Duodenal mucosa (tissue), 2 donors: ENCODE measurements at regions not wholly inside any gene's neighbourhood (a gene's known extent, or its start where the extent isn't known, plus 50 kb on each side); places are given as distances from the start of the nearest gene placed in this dataset.
"Not testable (repeated sequence)": the region's sequence is repeated elsewhere in the genome, so short reads cannot be mapped to it uniquely, and the experiment has no call there.

Source experiments
- H3K27ac ChIP-seq: one replicate; pipeline ENCODE4 v1.7.0; 2013; ENCODE audit warnings: low read depth, low read length
- H3K27me3 ChIP-seq, 2 donors: one replicate each; pipeline ENCODE4 v1.7.0; 2013; ENCODE audit warnings: low read length in 2 of 2, control low read depth in 1 of 2; ENCODE audit not compliant: insufficient read depth in 2 of 2, control insufficient read depth in 1 of 2
- H3K36me3 ChIP-seq, 2 donors: one replicate each; pipeline ENCODE4 v1.7.0; 2013; ENCODE audit warnings: low read length in 2 of 2, control low read depth in 1 of 2; ENCODE audit not compliant: insufficient read depth in 2 of 2, control insufficient read depth in 1 of 2
- H3K4me1 ChIP-seq, 2 donors: one replicate each; pipeline ENCODE4 v1.7.0; 2013; ENCODE audit warnings: low read length in 2 of 2, control low read depth in 1 of 2; ENCODE audit not compliant: insufficient read depth in 2 of 2, control insufficient read depth in 1 of 2
- H3K4me3 ChIP-seq, 2 donors: one replicate each; pipeline ENCODE4 v1.7.0; 2013; ENCODE audit warnings: low read length in 2 of 2, low read depth in 1 of 2
- H3K9ac ChIP-seq, 2 donors: one replicate each; pipeline ENCODE4 v1.7.0; 2013; ENCODE audit warnings: low read length in 2 of 2, low read depth in 1 of 2
- H3K9me3 ChIP-seq, 2 donors: one replicate each; pipeline ENCODE4 v1.7.0; 2013; ENCODE audit warnings: low read length in 2 of 2, control low read depth in 1 of 2; ENCODE audit not compliant: control insufficient read depth in 1 of 2

- Histone ChIP-seq H3K27ac (no peak overlapping the region), H3K4me3 (no peak overlapping the region), H3K4me1 (peaks cover 0 to 7% of the 10 kb centered on the region in 2 donors), H3K9me3 (no peaks in the 10 kb centered on the region), H3K27me3 (no peaks in the 10 kb centered on the region), H3K9ac (no peak overlapping the region), H3K36me3 (no peaks in the 10 kb centered on the region)
These were observed 125.3 kb upstream of the DAPK1 start for GRCh38 chr9:87372356-87372851.

- H3K9ac ChIP-seq, H3K27me3 ChIP-seq, H3K9me3 ChIP-seq, H3K27ac ChIP-seq, H3K4me1 ChIP-seq, H3K36me3 ChIP-seq, H3K4me3 ChIP-seq: not testable (repeated sequence)
These were observed 123.4 kb upstream of the DAPK1 start for GRCh38 chr9:87374023-87374919.

GRCh38 chr9:87375397-87376073 lies 122.1 kb upstream of the DAPK1 start:
- Histone ChIP-seq H3K4me3 (no peak overlapping the region), H3K9ac (no peak overlapping the region), H3K4me1 (peaks cover 0 to 7% of the 10 kb centered on the region in 2 donors), H3K36me3 (no peaks in the 10 kb centered on the region), H3K9me3 (no peaks in the 10 kb centered on the region), H3K27me3 (no peaks in the 10 kb centered on the region), H3K27ac (no peak overlapping the region)

GRCh38 chr9:87378676-87379075 lies 119.0 kb upstream of the DAPK1 start:
- H3K27ac ChIP-seq, result no peak overlapping the region
- no peaks in the 10 kb centered on the region for H3K27me3 ChIP-seq
- no peak overlapping the region for H3K4me3 ChIP-seq
- no peak overlapping the region for H3K9ac ChIP-seq
- peaks cover 0 to 7% of the 10 kb centered on the region in 2 donors for H3K4me1 ChIP-seq
- H3K9me3 ChIP-seq, result no peaks in the 10 kb centered on the region
- H3K36me3 ChIP-seq, result no peaks in the 10 kb centered on the region

GRCh38 chr9:87379300-87379699 lies 118.4 kb upstream of the DAPK1 start:
- no peaks in the 10 kb centered on the region for H3K9me3 ChIP-seq
- no peak overlapping the region for H3K4me3 ChIP-seq
- peaks cover 0 to 4% of the 10 kb centered on the region in 2 donors for H3K4me1 ChIP-seq
- no peaks in the 10 kb centered on the region for H3K36me3 ChIP-seq
- no peaks in the 10 kb centered on the region for H3K27me3 ChIP-seq
- no peak overlapping the region for H3K27ac ChIP-seq
- no peak overlapping the region for H3K9ac ChIP-seq

GRCh38 chr9:87381050-87381711 lies 116.5 kb upstream of the DAPK1 start:
- Histone ChIP-seq H3K27me3 (no peaks in the 10 kb centered on the region), H3K27ac (no peak overlapping the region), H3K9me3 (no peaks in the 10 kb centered on the region), H3K4me3 (no peak overlapping the region), H3K36me3 (no peaks in the 10 kb centered on the region), H3K9ac (no peak overlapping the region), H3K4me1 (no peaks in the 10 kb centered on the region)

GRCh38 chr9:87381746-87382145 lies 115.9 kb upstream of the DAPK1 start:
- no peak overlapping the region for H3K27ac ChIP-seq
- no peak overlapping the region for H3K4me3 ChIP-seq
- no peaks in the 10 kb centered on the region for H3K4me1 ChIP-seq
- no peak overlapping the region for H3K9ac ChIP-seq
- H3K9me3 ChIP-seq, result no peaks in the 10 kb centered on the region
- H3K27me3 ChIP-seq, result no peaks in the 10 kb centered on the region
- no peaks in the 10 kb centered on the region for H3K36me3 ChIP-seq

- no peaks in the 10 kb centered on the region for H3K36me3 ChIP-seq
- H3K4me1 ChIP-seq, result no peaks in the 10 kb centered on the region
- H3K27me3 ChIP-seq, result no peaks in the 10 kb centered on the region
- H3K4me3 ChIP-seq, result no peak overlapping the region
- no peaks in the 10 kb centered on the region for H3K9me3 ChIP-seq
- H3K27ac ChIP-seq, result no peak overlapping the region
- no peak overlapping the region for H3K9ac ChIP-seq
These were observed 114.8 kb upstream of the DAPK1 start for GRCh38 chr9:87382900-87383299.

- no peak overlapping the region for H3K27ac ChIP-seq
- H3K4me1 ChIP-seq, result no peaks in the 10 kb centered on the region
- H3K4me3 ChIP-seq, result no peak overlapping the region
- H3K27me3 ChIP-seq, result no peaks in the 10 kb centered on the region
- no peaks in the 10 kb centered on the region for H3K9me3 ChIP-seq
- H3K36me3 ChIP-seq, result no peaks in the 10 kb centered on the region
- no peak overlapping the region for H3K9ac ChIP-seq
These were observed 114.1 kb upstream of the DAPK1 start for GRCh38 chr9:87383344-87384150.
